IPS-NIHi11 (cell line): ENCODE measurements at regions not wholly inside any gene's neighbourhood (a gene's known extent, or its start where the extent isn't known, plus 50 kb on each side); places are given as distances from the start of the nearest gene placed in this dataset.

Source experiments
- DNase-seq: peaks from one replicate; pipeline ENCODE4 v3.0.0; 2012; ENCODE audit warnings: mixed read lengths, low spot score

GRCh38 chr2:176388861-176389260 is 119.6 kb downstream of the MTX2 start:
- DNase-seq = no peak

- DNase-seq = no peak
Observed at GRCh38 chr2:176390276-176391147, 121.3 kb downstream of the MTX2 start.

GRCh38 chr2:176391148-176391419 is 121.8 kb downstream of the MTX2 start:
- DNase-seq = no peak

GRCh38 chr2:176392249-176392648 is 123.0 kb downstream of the MTX2 start:
- no peak for DNase-seq

GRCh38 chr2:176392744-176393414 is 123.6 kb downstream of the MTX2 start:
- DNase-seq = no peak

GRCh38 chr2:176395273-176395854 is 126.1 kb downstream of the MTX2 start:
- no peak for DNase-seq

GRCh38 chr2:176398243-176399073 is 129.2 kb downstream of the MTX2 start:
- no peak for DNase-seq

- no peak for DNase-seq
Observed at GRCh38 chr2:176399074-176399598, 129.9 kb downstream of the MTX2 start.

- DNase-seq = no peak
Observed at GRCh38 chr2:176405477-176405876, 136.2 kb downstream of the MTX2 start.

GRCh38 chr2:176407706-176408105 is 138.5 kb downstream of the MTX2 start:
- DNase-seq = no peak

GRCh38 chr2:176409671-176410070 is 140.4 kb downstream of the MTX2 start:
- no peak for DNase-seq

- no peak for DNase-seq
Observed at GRCh38 chr2:176412136-176412535, 142.9 kb downstream of the MTX2 start.

GRCh38 chr2:176413786-176414185 is 144.5 kb downstream of the MTX2 start:
- no peak for DNase-seq

GRCh38 chr2:176414641-176415040 is 145.4 kb downstream of the MTX2 start:
- no peak for DNase-seq

GRCh38 chr2:176415174-176415895 is 146.1 kb downstream of the MTX2 start:
- DNase-seq = no peak

- no peak for DNase-seq
Observed at GRCh38 chr2:176415937-176416499, 146.8 kb downstream of the MTX2 start.

GRCh38 chr2:176418768-176419167 is 149.5 kb downstream of the MTX2 start:
- DNase-seq = no peak

- DNase-seq = no peak
Observed at GRCh38 chr2:176419591-176420071, 150.4 kb downstream of the MTX2 start.

- no peak for DNase-seq
Observed at GRCh38 chr2:176421297-176422050, 152.2 kb downstream of the MTX2 start.

GRCh38 chr2:176423819-176424218 is 154.6 kb downstream of the MTX2 start:
- no peak for DNase-seq
